Inflammatory macrophage (primary cell): ENCODE measurements at regions not wholly inside any gene's neighbourhood (a gene's known extent, or its start where the extent isn't known, plus 50 kb on each side); places are given as distances from the start of the nearest gene placed in this dataset.
"Not testable (repeated sequence)": the region's sequence is repeated elsewhere in the genome, so short reads cannot be mapped to it uniquely, and the experiment has no call there.

Source experiments
- DNase-seq, 2 donors: peaks; one replicate each; pipeline ENCODE4 v3.0.0-alpha.2; 2020 to 2022

DNA sequence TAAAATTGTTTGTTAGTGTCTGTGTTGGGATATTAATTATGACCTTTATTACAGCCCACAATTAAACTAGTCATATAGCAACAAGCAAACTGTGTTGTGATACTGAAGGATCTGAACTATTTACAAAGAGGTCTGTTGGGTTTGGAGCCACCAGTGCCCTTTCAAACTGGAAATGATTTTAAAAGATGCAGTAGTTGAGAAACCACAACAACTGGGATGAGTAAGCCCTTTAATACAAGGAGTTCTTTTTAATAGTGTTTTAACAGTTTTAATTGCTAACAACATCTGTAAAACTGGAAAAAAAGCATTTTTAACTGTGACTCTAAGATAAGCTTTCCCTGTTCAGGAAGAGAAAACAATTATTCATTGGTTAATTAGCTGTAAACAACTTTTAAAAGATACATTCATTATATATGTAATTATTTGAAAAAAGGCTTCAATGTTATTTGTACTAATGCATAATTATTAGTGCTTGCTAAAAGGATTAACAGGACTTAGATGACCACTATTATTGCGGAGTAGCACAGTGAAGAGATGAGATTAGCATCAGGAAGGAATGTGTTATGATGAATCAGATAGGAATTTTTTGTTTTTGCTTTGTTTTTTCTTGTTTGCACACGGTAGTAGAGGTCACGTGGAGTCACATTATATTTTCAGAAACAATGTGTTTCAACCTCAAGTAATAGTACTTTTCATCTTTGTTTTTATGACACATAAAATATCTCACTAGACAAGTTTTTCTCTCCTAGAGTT is 392.7 kb upstream of the FANCL start:
- DNase-seq = no peak

DNA sequence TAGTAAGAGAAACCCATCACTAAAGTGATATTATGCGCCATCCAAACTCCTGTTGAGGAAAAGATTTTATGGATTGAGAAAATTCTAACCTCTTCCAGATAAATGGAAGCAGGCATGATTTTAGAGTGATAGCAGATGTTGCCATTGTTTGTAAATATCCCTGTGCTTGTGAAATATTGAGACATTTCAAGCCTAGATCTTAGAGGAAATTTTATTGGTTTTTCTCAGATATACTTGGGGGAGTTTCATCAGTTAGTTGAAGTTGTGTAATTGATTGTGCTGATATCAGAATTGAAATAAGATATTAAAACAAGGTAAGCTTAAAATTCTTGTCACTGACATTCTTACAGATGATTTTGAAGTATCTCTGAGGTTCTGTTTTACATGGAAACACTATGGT is 390.9 kb upstream of the FANCL start:
- no peak for DNase-seq

DNA sequence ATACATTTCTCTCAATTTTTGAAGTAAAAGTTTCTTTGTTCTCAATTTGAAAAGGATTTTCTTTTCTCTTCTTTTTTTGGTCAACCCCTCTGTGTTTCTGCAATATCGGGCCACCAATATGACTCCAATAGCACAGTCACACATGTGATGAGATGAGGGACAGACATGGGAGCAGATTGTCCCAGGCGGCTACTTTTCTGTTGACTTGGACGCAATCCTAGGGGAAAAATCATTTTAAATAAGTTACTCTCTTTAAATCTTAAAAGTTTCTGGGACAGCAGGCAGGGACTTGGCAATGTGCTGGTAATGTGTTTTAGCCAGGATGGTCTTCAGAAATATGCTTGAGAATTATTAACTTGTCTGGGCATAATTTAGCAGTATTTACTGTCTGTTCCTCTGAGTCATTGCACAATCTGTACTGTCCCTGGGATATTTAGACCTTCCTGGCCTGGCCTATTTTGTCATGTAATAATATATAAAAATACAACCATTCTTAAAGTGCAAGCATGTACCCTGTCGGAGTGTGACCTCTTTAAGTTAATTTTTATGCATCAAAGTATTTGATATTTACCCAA is 388.5 kb upstream of the FANCL start:
- DNase-seq = no peak

DNA sequence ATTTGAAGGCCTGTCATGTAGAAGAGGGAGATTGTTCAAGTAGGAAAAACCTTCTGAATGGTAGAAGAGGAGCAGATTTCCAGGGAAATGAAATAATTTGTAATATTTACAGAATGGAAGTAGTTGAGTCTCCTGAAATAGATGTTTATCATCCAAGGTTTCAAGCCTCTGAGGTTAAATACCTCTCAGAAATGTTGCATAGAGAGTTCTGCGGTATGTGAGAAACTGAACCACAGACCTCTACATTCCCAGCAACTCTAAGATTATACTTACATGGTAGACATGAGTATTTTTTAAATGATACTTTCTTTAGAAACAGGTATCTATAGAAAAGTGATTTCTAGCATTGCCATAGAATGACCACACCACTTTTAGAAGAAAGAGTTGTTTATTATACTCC is 379.8 kb upstream of the FANCL start:
- DNase-seq = no peak

DNA sequence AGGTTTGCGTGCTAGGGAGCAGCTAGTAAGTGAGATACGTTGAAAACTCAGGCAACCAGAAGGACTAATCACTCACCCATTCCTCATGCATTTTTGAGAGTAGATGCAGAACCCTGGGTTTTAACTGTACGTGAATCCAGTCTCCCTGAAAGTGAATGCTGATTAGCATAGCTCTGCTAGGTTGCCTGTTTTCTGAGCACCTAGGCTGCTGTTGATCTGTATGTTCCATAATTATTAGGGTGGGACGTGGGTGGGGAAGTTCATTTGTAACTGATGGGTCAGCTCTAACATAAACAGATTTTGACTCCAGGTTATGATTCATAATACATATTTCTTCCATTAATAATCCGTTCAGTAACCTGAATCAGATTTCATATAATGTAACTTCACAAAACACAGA is 379.0 kb upstream of the FANCL start:
- DNase-seq = no peak

DNA sequence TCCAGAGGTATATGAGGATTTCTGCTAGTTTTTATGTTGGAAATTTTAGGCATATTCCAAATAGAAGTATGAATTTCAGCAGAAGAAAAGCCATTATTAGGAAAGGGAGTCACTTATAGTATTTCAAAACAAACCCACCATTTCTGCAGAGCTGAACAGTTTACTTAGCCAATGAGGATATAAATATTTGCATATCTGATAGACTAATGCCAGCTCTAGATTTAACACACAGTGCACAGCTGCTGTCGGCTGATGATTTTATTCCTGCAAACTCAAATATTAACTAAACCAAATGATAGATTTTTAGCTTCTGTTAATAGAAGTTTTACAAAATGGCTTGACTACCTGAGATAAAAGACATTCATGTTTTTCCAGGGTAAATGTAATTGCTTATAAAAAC is 375.8 kb upstream of the FANCL start:
- no peak for DNase-seq

DNA sequence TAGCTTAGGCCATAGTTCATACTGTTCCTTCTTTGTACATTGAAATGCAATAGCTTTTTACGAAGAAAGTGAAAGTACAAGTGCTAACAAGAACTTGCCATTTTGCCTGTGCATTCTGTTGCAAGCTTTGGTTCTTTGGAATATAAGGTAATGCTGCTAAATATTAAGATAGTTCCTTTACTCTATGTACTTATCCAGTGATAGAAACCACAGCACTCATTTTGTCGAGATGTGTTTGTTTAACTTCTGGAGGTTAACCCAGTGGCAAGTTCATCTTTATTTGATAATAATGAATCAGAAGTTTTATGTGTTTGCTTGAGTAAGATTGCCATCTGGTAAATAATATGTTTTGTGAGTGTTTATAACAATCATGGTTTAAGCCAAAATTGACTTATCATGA is 373.1 kb upstream of the FANCL start:
- DNase-seq = peak in 1 of 2 donors; percentile 16

DNA sequence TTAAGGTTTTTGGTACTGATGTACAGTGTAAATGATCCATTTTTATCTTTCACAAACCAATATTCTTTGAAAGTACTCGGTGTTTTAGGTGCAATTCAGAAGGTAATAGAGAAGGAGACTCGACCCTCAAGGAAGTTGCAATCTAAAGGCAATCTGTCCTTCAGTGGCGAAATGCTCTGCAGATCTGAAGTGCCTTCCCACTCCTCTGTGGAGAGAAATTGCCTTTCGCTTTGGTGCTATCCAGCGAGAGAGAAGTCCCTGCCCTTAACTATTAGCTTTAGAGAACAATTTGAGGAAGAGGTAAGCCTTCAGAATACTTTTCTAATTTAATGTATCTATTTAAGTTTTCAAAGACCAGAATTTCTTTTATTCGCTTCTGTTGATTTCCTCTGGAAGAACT is 371.8 kb upstream of the FANCL start:
- peak; percentile 19 to 31 for DNase-seq

DNA sequence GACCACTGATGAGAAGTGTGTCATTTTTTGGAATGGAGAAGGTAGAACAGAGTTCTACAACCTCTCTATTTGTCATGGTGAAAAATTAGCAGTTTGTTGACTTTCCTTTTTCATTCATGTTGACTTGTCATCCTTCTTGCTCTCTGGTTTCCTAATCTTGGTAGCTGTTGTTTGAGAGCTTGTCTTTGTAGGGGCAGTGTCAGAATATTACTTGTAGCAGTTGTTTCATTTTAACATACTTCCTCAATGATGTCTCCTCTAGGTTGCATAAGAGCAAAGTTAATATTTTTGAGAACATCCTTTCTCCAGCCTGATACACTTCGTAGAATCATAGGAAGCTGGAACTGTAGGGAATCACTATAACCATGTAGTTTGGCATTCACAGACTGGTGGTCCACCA is 368.2 kb upstream of the FANCL start:
- DNase-seq = peak; percentile 20 to 63

DNA sequence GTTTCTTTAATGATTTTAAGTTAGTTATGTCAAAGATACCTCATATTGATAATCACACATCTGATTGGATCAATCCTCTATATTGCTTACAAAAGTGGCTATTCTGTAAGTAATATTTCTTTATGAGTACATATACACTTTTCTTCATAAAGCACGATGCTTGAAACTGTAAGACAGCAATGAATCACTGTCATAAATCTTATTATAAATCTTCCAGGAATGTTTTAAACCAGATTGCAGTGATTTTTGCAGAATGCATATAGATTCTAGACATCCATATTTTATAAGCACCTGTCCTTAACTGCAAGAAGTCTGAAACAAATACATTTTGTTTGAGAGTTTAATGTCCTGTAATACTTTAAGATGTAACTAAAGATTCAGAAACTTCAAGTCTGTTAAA is 367.0 kb upstream of the FANCL start:
- no peak for DNase-seq

DNA sequence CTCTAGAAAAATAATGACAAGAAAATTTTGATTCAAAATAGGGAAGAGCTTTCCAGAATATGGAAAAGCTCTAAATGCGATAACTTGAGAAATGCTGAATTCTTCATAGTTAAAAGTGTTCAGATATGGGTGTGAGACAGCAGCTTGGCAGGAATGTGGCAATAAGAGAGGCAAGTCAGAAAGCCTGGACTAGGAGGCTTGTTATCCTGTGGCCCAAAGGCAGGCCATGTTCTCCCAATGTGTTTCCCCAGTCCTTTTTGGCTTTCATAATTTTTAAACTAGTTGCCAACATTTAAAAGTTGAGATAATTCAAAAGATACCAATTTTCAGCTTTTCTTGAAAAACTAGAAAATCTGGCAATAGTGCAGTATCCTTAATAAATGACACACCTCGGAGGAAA is 366.3 kb upstream of the FANCL start:
- DNase-seq = no peak

DNA sequence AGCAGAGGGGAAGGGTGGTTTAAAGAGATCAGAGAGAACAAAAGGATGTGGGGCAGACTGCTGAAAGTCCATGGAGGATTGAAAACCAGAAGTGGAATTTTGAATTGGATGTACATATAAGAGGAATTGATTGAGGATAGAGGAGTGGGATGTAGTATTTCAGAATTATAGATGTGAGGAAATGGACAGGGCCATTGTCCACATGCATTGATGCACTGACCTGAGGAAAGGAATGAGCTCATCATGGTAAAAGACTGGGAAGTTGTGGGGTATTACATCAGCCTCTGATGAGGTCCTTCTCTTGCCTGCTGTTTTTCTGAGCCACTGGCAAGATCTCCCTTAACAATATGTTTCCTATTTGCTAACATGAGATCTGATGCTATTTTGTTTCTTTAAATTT is 365.7 kb upstream of the FANCL start:
- DNase-seq = peak; percentile 43 to 59

DNA sequence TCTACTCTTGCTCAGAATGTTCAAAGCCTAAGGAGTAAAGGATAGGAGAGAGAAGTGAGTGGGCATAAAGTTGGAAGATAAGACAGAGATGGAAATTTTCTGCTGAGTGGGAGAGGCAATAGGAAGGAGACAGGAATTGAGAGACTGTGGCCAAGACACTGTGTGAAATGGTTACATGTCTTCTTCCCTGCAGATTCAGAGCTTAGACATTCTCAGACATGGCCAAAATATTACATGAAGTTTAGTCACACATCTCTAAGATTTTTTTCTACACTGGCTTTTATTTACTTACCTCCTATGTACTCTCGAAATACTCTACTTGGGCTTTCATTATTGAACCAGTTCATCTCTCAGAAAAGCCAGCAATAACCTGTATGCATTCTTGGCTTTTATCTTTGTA is 363.0 kb upstream of the FANCL start:
- DNase-seq = no peak

DNA sequence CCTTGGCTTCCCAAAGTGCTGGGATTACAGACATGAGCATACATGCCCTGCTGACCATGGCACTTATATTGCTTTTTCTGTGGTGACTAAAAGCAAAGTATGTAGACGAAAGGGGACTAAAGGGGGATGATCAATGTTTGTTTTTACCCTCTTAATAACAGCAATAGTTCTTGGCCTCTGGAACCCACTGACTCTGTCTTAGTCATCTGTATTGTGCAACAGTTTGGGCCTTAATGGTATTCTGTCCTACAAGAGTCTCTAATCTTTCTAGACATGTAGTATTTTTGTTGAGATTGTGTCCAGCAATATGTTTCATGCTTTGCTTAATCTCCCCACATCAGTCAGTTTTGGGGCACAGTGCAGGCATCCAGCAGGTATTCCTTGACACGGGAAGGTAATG is 359.9 kb upstream of the FANCL start:
- DNase-seq = no peak

DNA sequence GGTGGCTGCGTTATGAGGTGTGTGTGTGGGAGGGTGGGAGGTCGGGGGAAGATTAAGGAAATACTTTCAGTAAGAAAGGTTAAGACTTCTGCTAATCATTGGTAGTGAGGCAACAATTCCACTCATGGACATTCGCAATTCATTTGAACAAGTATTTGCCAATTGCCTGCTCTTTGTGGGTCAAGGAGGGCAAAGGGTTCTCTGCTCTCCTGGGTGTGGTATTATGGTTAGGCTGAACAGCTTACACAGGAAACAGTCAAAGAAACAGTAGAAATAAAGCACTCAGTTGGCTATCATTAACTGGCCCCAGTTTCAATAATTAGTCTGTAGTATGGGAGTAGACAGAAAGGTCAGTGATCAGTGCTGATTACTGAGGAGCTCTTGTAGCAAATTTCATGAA is 357.0 kb upstream of the FANCL start:
- peak in 1 of 2 donors; percentile 16 for DNase-seq

DNA sequence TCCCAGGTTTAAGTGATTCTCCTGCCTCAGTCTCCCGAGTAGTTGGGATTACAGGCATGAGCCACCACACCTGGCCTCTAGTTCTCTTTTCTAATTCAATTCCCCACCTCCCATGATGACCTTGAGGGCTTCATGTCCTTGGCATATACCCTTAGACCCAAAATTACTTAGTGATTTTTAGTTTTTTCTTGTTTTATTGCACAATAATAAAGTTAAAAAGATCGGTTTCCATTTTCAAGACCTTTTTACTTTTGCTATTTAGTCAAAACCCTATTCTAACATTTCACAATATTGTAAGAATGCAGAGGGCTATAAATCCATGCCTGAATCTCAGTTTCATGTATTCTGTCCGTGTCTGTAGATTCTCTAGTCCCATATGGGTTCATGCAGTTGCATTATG is 354.6 kb upstream of the FANCL start:
- DNase-seq = no peak

DNA sequence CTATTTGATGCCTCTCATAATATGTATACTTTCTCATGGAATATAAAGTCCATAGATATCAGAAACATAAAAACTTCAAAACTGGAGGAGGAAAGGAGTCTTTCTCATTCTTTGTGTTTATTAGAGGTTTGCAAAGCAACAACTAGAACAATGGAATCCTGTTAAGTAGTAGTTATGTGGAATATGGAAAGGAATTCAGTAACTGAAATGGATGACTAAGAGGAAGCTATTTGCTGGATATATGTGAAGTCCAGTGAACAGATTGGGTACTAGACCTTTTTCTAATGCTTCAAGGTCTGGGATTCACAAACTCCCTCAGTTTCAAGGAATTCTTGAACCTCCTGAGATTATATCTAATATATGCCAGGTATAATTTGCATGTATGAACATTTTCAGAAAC is 353.6 kb upstream of the FANCL start:
- no peak for DNase-seq

DNA sequence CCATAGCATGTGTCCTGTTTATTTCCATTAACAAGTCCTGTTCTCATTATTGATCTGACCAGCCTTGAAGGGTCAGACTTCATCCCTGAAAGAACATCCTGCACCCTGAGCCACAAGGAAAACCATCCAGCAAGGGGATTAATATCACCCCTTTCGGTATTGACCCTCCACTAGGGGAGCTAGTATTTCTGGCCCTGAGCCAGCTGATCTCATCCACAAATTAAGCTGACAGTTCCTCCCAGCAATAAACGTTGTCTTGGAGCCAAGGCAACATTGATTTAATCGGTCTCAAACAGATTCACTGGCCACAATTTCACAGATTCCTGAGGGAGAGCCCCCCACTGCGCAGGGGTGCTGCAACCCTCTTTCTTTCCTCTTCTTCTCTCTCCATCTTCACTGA is 353.1 kb upstream of the FANCL start:
- DNase-seq = no peak

DNA sequence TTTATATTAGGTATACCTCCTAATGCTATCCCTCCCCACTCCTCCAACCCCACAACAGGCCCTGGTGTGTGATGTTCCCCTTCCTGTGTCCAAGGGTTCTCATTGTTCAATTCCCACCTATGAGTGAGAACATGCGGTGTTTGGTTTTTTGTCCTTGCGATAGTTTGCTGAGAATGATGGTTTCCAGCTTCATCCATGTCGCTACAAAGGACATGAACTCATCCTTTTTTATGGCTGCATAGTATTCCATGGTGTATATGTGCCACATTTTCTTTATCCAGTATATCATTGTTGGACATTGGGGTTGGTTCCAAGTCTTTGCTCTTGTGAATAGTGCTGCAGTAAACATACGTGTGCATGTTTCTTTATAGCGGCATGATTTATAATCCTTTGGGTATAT is 345.1 kb upstream of the FANCL start:
- not testable (repeated sequence) for DNase-seq

DNA sequence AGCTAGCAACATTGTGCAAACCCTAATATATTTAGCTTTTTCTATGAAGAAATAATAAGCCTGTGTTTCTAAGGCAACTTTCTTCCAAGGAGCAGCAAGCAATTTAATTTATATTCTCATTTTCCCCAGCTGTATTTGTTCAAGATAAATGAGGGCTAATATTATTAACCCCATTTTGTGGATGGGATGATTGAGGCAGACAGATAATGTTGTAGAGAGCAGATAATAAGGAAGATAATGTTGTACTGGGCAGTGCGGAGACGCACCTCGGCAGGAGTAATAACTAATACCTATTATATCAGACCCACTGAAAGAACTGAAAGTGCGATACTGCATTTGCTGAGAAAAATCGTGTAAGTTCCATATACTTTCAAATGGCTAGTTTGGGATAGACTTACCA is 344.1 kb upstream of the FANCL start:
- no peak for DNase-seq

DNA sequence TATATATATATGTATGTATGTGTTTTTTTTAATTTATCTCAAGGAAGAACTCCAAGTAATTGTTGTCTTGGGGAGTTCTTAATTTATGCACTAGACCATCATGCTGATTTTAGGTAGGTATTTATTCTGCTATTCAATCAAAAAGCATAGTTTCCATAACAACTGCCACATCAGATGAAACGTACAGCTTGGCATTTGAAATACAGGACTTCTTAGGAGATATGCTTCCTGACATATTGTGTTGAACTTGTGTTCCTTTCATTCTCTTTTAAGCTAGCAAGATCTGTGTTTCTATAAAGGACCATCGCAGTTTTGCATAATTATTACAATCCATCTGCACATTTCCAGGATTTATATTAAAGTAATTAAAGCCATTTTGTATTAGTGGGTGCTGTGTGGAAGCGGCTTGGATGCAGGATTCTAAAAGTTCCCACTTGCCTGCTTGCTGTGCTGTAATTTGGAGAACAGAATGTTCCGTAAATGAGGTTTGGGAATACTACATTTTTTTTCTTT is 343.5 kb upstream of the FANCL start:
- DNase-seq = no peak

DNA sequence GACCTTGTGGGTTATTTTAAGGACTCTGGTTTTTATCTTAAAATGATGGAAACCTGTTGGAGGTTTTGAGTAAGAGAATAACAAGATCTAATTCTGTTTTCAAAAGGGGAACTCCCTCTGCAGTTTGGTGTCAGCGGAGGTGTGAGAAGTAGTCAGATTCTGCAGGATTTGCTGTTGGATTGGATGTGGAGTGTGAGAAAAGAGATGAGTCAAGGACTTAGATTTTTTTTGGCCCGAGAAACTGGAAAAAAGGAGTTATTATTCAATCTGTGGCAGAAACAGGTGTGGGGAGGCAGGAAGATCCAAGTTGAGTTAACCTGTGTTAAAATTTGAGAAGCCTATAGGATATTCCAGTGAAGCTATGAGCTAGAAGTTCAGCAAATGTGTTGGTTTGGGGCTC is 337.2 kb upstream of the FANCL start:
- DNase-seq = no peak

DNA sequence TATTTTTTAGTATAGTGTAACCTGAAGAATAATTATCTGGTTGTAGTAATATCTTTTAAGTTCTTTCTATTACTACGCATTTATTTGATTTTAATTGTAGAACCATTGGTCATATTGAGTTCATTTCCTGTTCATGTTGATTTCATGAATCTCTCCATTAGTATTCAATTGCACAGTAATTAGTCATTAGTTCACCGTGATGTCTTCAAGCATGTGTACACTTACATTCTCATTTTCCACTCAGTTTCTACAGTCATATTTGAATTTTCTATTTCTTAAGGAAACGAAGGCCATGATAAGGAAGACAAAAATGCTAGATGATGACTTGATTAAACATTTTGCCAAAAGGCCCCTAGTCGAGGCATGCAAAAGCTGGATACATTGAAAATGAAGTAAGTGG is 333.7 kb upstream of the FANCL start:
- no peak for DNase-seq

DNA sequence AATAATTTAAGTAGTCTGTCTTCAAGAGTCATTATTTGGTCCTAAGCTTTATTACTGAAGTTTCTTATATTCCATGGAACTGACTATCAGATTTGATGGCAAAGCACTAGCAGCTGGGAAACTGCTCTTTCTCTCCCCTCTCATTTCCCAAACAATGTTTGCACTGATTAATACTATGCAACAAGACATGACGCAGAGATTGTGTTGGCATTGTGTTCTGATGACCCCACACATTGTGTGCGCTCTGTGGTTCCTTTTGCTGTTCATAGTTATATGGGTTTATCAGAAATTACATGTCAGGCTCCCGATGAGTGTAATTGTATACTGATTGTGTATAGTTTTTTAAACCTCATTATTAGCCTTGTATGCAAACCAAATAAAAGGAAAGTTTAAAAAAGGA is 331.6 kb upstream of the FANCL start:
- DNase-seq = no peak
